GM19395 (cell line): ENCODE measurements at regions not wholly inside any gene's neighbourhood (a gene's known extent, or its start where the extent isn't known, plus 50 kb on each side); places are given as distances from the start of the nearest gene placed in this dataset.
"Not testable (repeated sequence)": the region's sequence is repeated elsewhere in the genome, so short reads cannot be mapped to it uniquely, and the experiment has no call there.

Source experiments
- ATAC-seq: cut with Tn5 transposase; IDR thresholded peaks from one replicate; pipeline ENCODE4 v1.9.1; 2021; ENCODE audit warnings: mild to moderate bottlenecking, moderate library complexity; ENCODE audit not compliant: unreplicated experiment

DNA sequence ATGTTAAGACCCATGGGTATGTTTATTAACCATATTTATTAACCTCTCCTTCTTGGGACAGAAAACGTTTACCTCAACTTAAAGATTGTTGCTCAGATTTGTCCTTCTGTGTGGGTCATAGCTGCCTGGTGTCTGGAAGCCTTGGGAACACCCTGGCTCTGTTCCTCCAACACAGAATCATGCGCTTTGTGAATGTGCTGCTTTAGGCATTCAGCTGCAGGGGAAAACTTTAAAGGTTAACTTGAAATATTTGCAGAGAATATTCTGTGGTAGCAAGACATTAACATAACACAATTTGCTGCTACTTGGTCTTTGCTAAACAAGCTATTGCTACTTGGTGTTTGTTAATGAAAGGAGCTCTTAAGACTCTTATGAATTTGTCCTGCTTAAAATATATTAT lies 50.5 kb upstream of the THOC3 start:
- not testable (repeated sequence) for ATAC-seq

DNA sequence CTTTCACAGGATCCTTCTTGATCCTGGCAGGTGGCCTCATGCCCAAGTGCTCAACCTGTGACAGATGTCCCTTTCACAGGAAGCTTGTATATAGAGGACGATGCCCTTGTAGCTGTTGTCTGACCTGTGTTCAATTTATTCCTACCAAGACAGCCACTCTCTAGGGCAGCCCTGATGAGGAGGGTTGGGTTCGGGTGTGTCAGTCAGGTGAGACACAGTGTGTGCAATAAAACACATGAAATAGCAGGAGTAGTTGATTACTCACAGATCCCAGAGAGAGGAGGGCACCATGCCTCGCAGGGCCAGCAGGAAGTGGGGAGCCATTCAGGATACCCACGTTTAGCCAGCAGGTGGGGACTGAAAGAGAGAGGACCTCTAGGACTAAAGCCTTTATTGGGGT lies 52.7 kb upstream of the THOC3 start:
- not testable (repeated sequence) for ATAC-seq

DNA sequence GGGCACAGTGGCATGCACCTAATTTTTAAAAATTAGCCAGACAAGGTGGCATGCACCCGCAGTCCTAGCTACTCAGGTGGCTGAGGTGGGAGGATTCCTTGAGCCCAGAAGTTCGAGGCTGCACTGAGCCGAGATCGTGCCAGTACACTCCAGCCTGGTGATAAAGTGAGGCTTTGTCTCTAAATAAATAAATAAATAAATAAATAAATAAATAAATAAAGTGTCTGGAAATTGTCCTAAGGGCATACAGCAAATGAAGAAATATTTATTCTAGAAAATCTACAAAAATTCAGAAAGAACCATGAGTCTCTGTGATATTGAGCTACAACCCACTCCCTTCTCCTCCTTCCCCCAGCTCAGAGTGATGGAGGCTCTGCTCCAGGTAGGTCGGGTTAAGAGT lies 55.4 kb upstream of the THOC3 start:
- not testable (repeated sequence) for ATAC-seq

DNA sequence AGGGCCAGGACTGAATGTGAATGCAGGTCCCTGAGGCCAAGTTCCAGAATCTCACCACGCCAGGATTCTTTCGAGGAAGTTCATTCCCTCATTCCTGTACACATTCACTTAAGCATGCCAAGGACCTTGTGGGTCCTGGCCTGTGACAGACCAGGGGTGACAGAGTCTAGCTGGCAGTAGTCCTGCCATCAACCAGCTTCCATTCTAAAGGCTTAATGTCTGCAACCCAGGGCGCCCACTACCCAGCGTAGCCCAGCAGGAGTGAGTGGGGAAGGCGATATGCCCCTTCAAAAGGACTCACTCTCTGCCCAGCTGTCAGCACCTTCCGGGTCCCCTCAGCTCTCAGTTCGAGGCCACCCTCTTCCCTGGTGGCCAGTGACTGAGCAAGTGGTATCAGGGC lies 61.3 kb upstream of the THOC3 start:
- ATAC-seq = not testable (repeated sequence)

DNA sequence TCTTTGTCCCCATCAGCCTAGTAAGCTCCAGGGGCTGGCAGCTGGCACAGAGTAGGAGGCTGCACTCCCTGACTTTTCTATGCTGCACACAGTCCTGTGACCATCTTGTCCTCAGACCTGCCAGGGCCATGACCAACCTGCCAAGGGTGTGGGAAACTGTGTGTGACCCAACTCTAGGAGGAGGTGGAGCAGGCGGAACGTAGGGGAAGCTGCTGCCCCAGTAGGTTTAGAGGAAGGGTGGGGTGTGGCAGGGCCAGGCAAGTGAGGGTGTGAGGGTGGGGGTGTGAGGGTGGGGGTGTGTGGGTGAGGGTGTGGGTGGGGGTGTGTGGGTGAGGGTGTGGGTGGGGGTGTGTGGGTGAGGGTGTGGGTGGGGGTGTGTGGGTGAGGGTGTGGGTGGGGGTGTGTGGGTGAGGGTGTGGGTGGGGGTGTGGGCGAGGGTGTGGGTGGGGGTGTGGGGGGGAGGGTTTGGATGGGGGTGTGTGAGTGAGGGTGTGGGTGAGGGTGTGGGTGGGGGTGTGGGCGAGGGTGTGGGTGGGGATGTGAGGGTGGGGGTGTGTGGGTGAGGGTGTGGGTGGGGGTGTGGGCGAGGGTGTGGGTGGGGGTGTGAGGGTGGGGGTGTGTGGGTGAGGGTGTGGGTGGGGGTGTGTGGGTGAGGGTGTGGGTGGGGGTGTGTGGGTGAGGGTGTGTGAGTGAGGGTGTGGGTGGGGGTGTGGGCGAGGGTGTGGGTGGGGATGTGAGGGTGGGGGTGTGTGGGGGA lies 62.4 kb upstream of the THOC3 start:
- not testable (repeated sequence) for ATAC-seq

DNA sequence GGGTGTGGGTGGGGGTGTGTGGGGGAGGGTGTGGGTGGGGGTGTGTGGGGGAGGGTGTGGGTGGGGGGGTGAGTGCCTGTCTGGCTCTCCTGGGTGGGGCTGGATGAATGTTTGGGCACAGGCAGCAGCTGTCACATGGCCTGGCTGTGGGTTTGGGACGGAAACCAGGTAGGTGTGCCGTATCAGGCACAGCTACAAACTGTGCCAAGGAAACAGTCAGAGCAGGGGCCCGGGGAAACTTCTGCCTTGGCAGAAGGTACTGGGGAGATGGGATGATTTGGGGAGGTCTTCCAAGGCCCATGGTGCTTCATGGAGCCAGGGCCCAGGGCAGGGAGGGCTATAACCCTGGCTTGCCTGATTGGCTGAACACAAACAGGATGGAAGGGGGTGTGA lies 63.0 kb upstream of the THOC3 start:
- not testable (repeated sequence) for ATAC-seq

DNA sequence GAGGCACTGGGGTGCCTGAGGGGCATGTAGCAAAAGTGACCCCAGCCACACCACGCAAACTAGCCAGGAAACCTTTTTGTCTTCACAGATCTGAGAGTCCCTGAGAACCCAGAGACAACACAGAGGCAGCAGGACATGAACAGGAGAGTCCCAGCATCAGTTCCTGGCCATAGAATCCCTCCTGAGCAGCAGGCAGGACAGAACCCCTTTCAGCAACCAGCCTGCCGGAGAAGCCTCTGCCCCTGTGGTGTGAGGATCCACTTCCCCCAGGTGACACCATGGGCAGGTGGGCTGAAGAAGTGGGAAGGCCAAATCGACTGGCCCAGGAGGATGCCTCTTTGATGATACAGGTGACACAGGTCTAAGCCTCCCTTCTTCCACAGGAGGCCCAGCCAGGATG lies 65.1 kb upstream of the THOC3 start:
- not testable (repeated sequence) for ATAC-seq

DNA sequence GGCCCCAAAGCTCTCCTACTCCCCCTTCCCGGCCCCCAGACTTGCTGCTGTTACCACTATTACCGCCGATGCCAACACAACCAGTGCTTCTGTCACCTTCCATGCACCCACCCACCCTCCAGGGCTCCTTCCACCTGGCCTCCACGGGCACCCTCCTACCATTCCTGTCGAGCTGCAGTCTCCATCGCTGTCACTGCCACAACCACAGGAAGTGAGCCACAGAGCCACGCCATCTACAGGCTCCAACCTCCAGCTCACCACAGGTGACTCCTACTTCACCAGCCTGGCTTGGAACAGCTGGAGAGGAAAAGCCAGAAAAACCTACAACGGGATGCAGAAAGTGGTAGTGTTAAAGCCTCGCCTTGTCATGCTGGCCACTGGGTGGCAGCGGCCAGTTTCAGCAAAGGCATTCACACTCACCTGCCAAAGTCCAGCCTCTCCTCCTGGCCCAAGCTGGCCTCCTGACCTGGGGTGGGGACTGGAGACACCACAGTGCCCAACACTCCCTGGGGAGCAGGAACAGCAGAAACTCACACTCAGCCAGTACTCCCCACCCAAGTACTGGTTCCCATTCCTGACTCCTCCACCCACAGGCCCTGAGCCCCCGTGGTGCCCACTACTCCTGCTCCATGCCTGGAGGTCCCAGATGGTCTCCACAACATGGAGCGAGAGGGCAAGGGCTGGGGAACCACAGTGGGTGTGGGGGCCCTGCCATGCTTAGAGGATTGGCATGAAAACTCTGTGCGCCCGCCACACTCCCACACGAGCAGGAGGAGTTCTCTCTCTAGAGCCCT lies 66.5 kb upstream of the THOC3 start:
- ATAC-seq = not testable (repeated sequence)

DNA sequence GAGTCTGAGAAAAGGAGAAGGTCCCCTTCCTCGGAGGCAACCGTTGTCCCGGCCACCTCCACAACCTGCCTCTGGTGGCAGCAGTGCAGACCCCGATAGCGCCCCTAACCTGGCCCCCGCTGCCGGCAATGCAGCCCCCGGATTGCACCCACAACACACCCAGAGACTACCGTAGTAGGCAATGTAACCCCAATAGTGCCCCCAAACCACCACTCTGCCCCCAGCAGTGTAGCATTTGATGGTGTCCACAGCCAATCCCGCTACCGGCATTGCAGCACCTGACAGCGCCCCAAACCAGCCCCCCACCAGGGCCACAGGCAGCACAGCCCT lies 67.1 kb upstream of the THOC3 start:
- not testable (repeated sequence) for ATAC-seq

DNA sequence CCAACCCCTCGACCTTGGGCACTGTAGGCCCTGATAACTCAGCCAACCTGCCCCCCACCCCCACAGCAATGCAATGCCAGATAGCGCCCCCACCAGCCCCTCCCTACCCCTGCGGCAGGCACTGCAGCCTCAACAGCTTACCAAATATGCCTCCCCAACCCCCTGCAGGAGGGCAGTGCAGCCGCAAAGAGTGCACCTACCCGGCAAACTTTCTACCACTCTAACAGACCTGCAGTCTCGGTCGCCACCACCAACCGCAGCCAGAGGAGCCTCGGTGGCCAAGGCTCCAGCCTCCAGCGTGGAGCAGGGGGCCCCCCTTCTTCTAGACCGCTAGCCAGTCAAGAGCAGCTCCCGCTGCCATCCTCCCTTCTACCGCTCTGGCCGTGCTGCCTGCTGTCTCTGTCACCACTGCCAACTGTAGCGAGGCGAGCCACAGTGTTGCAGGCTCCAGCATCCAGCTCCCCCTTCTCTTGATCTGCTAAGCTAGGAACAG lies 67.7 kb upstream of the THOC3 start:
- not testable (repeated sequence) for ATAC-seq

DNA sequence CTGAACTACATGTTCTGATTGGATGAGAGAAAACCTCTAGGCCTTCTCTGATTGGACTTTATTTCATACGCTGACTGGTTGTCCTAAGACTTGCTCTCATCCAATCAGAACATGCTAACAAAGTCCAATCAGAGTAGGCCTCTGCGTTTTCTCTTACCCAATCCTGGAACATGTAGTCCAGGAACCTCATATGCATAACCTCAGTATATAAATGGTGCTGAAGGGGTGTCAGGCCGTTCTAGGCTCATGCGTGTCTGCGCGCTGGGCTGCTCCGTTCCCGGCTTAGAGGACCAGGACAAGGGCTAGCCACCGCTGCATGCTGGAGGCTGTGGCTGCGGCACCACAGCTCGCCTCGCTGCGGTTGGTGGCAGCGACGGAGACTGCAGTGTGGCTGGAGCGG lies 68.3 kb upstream of the THOC3 start:
- not testable (repeated sequence) for ATAC-seq

DNA sequence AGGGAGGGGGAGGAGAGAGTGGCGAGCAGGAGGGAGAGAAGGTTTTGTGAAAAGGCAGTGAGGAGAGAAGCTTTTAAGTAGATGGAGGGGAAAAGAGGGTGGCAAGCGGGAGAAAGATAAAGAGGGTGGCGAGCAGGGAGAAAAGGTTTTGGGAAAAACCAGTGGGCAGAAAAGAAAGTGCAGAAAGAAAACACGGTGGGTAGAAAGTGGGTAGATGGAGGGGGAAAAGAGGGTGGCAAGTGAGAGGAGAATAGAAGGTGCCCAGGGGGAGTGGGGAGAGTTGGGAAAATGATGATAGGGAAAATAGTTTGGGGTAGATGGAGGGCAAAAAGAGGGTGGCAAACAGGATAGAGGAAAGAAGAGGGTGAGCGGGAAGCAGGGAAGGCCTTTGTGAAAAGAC lies 69.1 kb upstream of the THOC3 start:
- ATAC-seq = not testable (repeated sequence)

DNA sequence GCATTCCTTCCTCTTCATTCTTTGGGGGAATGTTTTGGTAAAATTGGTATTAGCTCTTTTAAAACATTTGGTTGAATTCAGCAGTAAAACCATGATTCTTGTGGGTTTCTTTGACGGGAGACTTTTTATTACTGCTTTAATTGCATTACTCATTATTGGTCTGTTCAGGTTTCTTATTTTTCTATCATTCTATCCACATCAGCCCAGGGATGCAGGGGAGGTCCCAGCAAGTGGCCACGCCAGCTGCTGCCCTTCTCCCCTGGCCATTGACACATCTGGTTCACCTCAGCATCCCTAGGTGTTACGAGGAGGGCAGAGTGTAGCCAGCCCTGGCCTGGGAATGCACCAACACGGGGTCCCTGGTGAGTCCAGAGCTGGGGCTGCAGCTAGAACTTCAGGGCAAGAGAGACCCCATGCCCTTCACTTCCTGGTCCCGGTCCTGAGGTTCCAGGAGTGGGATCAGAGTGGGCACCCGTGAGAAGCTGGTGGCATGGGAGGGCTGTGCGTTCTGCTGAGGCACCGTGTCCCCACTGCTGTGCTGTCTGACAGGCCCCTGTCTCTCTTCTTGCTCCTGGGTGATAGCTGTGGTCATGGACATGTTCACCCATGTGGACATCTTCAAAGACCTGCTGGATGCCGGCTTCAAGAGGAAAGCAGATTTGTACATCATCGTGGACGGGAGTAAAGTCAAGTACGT lies 72.1 kb upstream of the THOC3 start:
- ATAC-seq = not testable (repeated sequence)

DNA sequence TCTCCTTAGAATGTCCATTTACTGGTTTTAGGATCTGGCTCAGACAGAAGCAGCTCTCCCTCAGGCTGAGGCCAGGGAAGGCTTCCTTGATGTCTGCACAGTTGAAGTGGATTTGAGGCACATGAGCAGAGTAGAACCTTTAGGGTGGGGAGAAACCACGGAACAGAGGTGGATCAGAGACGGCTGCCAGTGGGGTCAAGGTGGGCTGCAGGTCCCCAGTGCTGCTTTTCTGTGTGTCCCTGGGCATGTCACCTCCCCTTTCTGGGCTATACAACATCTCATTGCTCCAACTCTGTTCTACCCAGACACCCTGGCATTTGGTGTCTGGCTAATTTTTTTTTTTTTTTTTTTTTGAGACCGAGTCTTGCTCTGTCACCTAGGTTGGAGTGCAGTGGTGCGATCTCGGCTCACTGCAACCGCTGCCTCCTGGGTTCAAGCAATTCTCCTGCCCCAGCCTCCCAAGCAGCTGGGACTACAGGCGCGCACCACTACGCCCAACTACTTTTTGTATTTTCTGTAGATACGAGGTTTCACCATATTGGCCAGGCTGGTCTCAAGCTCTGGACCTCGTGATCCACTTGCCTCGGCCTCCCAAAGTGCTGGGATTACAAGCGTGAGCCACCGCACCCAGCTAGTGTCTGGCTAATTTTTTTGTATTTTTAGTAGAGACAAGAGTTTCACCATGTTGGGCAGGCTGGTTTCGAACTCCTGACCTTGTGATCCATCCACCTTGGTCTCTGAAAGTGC lies 73.3 kb upstream of the THOC3 start:
- ATAC-seq = not testable (repeated sequence)

DNA sequence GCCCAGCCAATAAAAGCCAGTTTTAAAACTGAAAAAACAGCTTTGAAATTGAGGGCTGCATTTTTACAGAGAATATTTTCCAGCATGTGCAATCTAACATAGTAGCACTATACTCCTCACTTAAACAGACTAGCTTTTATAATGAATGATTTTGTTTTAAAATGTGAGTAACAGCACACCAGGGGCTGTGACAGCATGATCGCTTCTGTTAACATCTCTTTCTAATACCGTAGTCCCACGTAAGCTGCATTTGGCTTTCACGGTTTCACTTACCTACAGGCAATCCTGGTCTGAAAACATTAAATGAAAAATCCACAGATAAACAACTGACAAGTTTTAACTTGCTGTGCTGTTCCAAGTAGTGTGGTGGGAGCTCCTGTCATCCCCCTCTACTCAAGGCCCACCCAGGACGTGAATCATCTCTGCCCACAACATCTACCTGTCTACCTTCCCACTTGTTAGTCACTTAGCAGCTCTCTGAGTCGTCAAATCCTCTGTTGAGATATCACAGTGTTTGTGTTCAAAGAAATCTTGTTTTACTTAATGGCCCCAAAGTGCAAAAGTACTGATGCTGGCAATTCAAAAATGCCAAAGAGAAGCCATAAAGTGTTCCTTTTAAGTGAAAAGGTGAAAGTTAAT lies 74.0 kb upstream of the THOC3 start:
- not testable (repeated sequence) for ATAC-seq

DNA sequence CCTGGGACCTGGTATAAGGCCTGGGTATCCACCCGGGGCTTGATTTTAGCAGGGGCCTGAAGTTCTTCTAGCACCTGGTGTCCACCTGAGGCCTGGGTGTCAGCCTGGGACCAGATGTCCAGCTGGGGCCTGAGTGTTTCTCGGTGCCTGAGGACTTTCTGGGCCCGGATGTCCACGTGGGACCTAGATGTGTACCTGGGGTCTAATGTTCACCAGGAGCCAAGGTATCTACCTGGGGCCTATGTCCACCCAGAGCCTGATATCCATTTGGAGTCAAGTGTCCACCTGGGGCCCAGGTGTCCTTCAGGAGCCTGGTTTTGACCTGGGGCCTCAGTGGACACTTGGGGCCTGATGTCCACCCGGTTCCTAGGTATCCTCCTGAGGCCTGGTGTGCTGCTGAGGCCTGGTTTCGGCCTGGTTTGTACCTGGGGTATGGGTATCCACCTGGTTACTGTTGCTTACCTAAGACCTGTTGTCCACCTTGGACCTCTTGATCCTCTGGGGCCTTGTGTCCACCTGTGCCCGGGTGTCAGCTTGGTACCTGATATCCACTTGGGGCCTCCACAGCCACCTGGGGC lies 75.2 kb upstream of the THOC3 start:
- ATAC-seq = not testable (repeated sequence)

DNA sequence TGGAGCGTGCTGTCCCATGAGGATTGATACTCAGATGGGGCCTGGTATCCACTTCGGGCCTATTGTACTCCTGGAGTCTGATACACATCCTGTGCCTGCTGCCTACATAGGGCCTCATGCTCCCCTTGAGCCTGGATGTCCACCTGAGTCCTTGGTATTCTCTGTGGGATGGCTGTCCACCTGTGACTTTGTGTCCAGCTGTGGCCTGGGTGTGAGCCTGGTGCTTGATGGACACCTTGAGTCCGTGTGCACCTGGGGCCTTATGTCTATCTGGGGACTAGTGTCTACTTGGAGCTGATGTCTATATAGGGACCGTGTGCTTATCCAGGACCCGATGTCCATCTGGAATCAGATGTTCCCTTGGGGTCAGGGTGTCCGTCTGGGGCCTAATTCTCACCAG lies 75.9 kb upstream of the THOC3 start:
- ATAC-seq = not testable (repeated sequence)

DNA sequence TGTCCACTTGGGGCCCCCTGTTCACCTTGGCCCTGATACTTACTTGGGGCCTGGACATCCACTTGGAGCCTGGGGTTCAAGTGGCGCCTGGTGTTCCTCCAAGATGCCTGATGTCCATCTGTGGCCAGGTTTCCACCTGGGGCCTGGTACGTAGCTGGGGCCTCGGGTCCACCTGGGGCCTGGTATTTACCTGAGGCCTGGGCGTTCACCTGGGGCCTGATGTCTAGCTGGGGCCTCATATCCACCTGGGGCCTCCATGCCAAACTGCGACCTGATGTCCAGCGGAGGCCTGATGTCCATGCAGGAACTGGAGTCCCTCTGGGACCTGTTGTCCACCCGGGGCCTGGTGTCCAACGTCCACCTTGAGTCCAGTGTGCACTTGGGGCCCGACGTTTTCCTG lies 76.3 kb upstream of the THOC3 start:
- not testable (repeated sequence) for ATAC-seq

DNA sequence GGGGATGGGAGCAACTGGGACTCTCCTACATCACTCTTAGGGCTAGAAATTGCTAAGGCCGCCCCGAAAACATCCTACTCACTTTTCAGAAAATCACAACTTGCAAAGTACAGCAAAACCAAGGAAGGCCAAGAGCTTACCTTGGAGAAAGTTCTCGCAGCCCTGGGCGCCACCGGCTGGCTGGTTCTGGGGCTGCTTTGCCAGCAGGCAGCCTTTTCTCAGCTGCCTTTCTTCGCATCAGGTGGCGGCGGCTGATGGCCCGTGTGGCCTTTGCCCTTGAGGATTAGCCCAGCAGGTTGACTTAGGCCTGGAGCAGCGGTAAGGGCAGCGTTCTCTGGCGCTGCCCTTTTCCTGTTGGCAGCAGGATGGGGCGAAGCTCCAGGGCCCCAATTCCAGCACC lies 77.3 kb upstream of the THOC3 start:
- not testable (repeated sequence) for ATAC-seq

DNA sequence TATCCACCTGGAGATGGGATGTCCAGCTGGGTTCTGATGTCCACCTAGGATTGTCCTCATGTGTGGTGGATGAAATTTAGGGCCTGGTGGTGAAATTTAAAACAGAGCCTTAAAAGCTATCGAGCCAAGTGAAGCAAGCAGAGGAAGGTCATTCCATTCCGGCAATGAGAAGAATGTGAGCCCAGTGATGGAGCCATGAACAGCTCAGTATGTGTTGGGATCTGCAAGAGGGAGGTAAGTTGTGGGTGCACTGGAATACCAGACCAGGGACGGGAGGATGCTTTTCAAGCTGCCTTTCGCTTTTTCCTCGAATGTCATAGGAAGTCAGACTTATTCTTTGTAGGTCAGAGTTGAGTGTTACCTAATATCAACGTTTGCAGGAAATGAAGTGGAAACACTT lies 80.6 kb upstream of the THOC3 start:
- ATAC-seq = not testable (repeated sequence)
